ENCODE measurements at regions not wholly inside any gene's neighbourhood (a gene's known extent, or its start where the extent isn't known, plus 50 kb on each side); places are given as distances from the start of the nearest gene placed in this dataset.
"Not testable (repeated sequence)": the region's sequence is repeated elsewhere in the genome, so short reads cannot be mapped to it uniquely, and the experiment has no call there.

DNA sequence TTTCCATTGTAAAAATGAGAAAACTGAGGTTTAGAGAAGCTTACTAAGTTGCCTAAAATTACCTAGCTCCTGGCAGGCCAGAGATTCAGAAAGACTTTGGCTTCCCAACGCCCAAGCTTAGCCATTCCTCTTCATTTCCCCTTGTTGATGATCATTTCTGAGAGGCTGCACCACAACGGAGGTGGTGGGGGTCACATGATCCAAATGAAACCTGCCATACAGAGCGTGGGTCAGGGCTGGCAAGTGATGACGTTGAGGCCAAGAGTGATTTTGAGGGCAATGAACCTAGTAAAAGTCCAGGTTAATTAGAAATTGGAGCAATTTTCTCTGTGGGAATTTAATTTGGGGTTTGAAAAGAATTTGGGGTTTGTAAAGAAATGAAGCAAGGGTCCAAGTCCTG is 109.9 kb downstream of the TMEM182 start:
- Mint-ChIP-seq H3K4me1 (no peaks in the 10 kb centered on the region), H3K27ac (no peak overlapping the region), H3K36me3 (no peaks in the 10 kb centered on the region), H3K4me3 (no peak overlapping the region), H3K9me3 (peaks cover 0 to 7% (median 3%) of the 10 kb centered on the region in 8 donors), H3K27me3 (no peaks in the 10 kb centered on the region)
- Histone ChIP-seq H3K36me3 (ENCODE audit: insufficient read depth, low read length) (no peaks in the 10 kb centered on the region), H3K4me1 (ENCODE audit: insufficient read depth, low read length) (no peaks in the 10 kb centered on the region), H3K9me3 (ENCODE audit: control insufficient read depth in 1 of 2, low read length in 2 of 2) (no peaks in the 10 kb centered on the region), H3K27ac (ENCODE audit: low read depth, low read length) (no peak overlapping the region), H3K27me3 (ENCODE audit: insufficient read depth, low read length) (no peaks in the 10 kb centered on the region), H3K4me3 (ENCODE audit: low read length in 2 of 2) (no peak overlapping the region)
- intact Hi-C loops (cut with micrococcal nuclease), result no loop called here
- CTCF ChIA-PET (ENCODE audit: partially characterized antibody), result interaction anchor here (1.3 kb wide), 1 partner anchor 31 kb away, joined by 6 read pairs; no protein-coding TSS in a partner anchor
- POLR2A ChIA-PET (ENCODE audit: partially characterized antibody), result no interaction called here
- DNase-seq, result no peak

GRCh38 chr2:102872388-102872787 is 110.6 kb downstream of the TMEM182 start:
- Histone ChIP-seq H3K4me1 (ENCODE audit: insufficient read depth, low read length) (no peaks in the 10 kb centered on the region), H3K4me3 (ENCODE audit: low read length in 2 of 2) (no peak overlapping the region), H3K36me3 (ENCODE audit: insufficient read depth, low read length) (no peaks in the 10 kb centered on the region), H3K9me3 (ENCODE audit: control insufficient read depth in 1 of 2, low read length in 2 of 2) (no peaks in the 10 kb centered on the region), H3K27ac (ENCODE audit: low read depth, low read length) (no peak overlapping the region), H3K27me3 (ENCODE audit: insufficient read depth, low read length) (no peaks in the 10 kb centered on the region)
- intact Hi-C loops (cut with micrococcal nuclease), result no loop called here
- DNase-seq, result no peak
- ChIA-PET POLR2A (ENCODE audit: partially characterized antibody) (no interaction called here), CTCF (ENCODE audit: partially characterized antibody) (no interaction called here)
- Mint-ChIP-seq H3K4me1 (no peaks in the 10 kb centered on the region), H3K4me3 (no peak overlapping the region), H3K9me3 (peaks cover 0 to 13% (median 4%) of the 10 kb centered on the region in 8 donors), H3K27ac (no peak overlapping the region), H3K27me3 (no peaks in the 10 kb centered on the region), H3K36me3 (no peaks in the 10 kb centered on the region)

DNA sequence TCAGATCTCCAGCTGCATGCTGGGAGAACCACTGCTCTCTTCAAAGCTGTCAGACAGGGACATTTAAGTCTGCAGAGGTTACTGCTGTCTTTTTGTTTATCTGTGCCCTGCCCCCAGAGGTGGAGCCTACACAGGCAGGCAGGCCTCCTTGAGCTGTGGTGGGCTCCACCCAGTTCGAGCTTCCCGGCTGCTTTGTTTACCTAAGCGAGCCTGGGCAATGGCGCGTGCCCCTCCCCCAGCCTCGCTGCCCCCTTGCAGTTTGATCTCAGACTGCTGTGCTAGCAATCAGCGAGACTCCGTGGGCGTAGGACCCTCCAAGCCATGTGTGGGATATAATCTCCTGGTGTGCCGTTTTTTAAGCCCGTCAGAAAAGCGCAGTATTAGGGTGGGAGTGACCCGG is 117.7 kb downstream of the TMEM182 start:
- POLR2A ChIA-PET (ENCODE audit: partially characterized antibody); intact Hi-C loops (cut with micrococcal nuclease); H3K27ac ChIP-seq (ENCODE audit: low read depth, low read length): not testable (repeated sequence)

DNA sequence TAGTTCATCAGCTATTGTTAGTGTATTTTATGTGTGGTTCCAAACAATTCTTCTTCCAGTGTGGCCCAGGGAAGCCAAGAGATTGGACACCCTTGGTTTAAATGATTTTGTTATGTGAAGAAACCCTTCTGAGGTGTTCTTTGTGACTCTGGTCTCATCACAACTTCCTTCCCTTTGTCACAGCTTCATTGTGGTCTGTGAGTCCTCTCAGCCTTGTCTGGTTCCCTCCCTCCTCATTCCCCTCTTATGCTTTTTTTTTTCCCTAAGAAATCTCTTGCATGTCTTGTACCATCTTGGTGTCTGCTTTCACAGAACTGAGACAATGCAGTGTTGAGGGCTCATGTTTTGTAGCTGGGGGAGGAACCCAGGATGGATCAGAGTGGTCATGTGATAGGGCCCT is 118.9 kb downstream of the TMEM182 start:
- H3K9me3 Mint-ChIP-seq, result peaks cover 0 to 10% (median 2%) of the 10 kb centered on the region in 8 donors
- CTCF ChIA-PET (ENCODE audit: partially characterized antibody), result no interaction called here
- peaks cover 0 to under 1% (median 0%) of the 10 kb centered on the region in 4 donors for H3K4me1 Mint-ChIP-seq

More for the DNA sequence above, 117.7 kb downstream of the TMEM182 start:
- H3K4me1 Mint-ChIP-seq; H3K4me1 ChIP-seq (ENCODE audit: insufficient read depth, low read length); DNase-seq; H3K4me3 ChIP-seq (ENCODE audit: low read length in 2 of 2); CTCF ChIA-PET (ENCODE audit: partially characterized antibody); H3K27ac Mint-ChIP-seq; H3K27me3 ChIP-seq (ENCODE audit: insufficient read depth, low read length); H3K36me3 ChIP-seq (ENCODE audit: insufficient read depth, low read length); H3K36me3 Mint-ChIP-seq; H3K9me3 ChIP-seq (ENCODE audit: control insufficient read depth in 1 of 2, low read length in 2 of 2); H3K4me3 Mint-ChIP-seq; H3K27me3 Mint-ChIP-seq: not testable (repeated sequence)
- H3K9me3 Mint-ChIP-seq, result peaks cover 0 to 13% (median 5%) of the 10 kb centered on the region in 8 donors

DNA sequence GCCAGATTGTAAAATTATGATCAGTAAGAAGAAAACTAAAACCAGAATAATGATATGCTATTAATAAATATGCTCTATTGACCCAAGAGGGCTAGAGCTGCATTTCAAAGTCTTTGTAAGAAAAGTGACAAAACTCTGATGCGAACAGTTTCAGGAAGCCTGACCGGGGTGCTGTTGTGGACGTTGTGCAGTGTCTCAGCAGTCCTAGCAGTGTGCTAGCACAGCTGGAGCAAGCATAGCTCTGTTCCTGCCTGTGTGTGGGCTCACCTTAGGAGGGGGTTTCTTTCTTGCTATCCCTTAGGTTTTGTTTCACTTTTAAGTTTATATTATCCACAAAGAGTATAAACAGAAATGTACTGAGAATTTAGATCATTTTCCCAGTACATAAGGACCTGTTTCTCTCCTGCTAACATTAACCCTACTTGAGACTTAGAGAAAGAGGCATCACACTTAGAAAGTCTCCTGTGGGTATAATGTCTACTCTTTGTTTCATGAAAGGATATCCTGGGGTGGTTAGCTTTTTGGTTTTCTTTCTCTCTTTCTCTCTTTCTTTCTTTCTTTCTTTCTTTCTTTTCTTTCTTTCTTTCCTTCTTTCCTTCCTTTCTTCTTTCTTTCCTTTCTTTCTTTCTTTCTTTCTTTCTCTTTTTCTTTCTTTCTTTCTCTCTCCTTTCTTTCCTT is 124.5 kb downstream of the TMEM182 start:
- H3K4me1 Mint-ChIP-seq, result peaks cover 0 to 2% (median 0%) of the 10 kb centered on the region in 4 donors
- CTCF ChIA-PET (ENCODE audit: partially characterized antibody), result no interaction called here
- H3K27ac Mint-ChIP-seq, result no peak overlapping the region
- no peaks in the 10 kb centered on the region for H3K36me3 Mint-ChIP-seq
- intact Hi-C loops (cut with micrococcal nuclease), result no loop called here
- H3K9me3 Mint-ChIP-seq, result peaks cover 0 to 2% (median 0%) of the 10 kb centered on the region in 8 donors
- Histone ChIP-seq H3K27me3 (ENCODE audit: insufficient read depth, low read length) (no peaks in the 10 kb centered on the region), H3K4me3 (ENCODE audit: low read length in 2 of 2) (no peak overlapping the region), H3K4me1 (ENCODE audit: insufficient read depth, low read length) (no peaks in the 10 kb centered on the region), H3K9me3 (ENCODE audit: control insufficient read depth in 1 of 2, low read length in 2 of 2) (no peaks in the 10 kb centered on the region), H3K36me3 (ENCODE audit: insufficient read depth, low read length) (no peaks in the 10 kb centered on the region), H3K27ac (ENCODE audit: low read depth, low read length) (no peak overlapping the region)
- H3K4me3 Mint-ChIP-seq, result no peak overlapping the region
- no peak for DNase-seq
- POLR2A ChIA-PET (ENCODE audit: partially characterized antibody), result no interaction called here
- peaks cover 0 to 2% of the 10 kb centered on the region in 2 donors for H3K27me3 Mint-ChIP-seq

More for the DNA sequence above, 118.9 kb downstream of the TMEM182 start:
- no peaks in the 10 kb centered on the region for H3K9me3 ChIP-seq (ENCODE audit: control insufficient read depth in 1 of 2, low read length in 2 of 2)
- H3K27ac ChIP-seq (ENCODE audit: low read depth, low read length), result no peak overlapping the region
- no peaks in the 10 kb centered on the region for H3K36me3 Mint-ChIP-seq
- no peak overlapping the region for H3K4me3 Mint-ChIP-seq
- DNase-seq, result no peak
- no peaks in the 10 kb centered on the region for H3K36me3 ChIP-seq (ENCODE audit: insufficient read depth, low read length)
- intact Hi-C loops (cut with micrococcal nuclease), result no loop called here
- peaks cover 0 to 1% of the 10 kb centered on the region in 2 donors for H3K27me3 Mint-ChIP-seq
- no peak overlapping the region for H3K4me3 ChIP-seq (ENCODE audit: low read length in 2 of 2)
- no peaks in the 10 kb centered on the region for H3K4me1 ChIP-seq (ENCODE audit: insufficient read depth, low read length)
- POLR2A ChIA-PET (ENCODE audit: partially characterized antibody), result no interaction called here
- no peak overlapping the region for H3K27ac Mint-ChIP-seq
- H3K27me3 ChIP-seq (ENCODE audit: insufficient read depth, low read length), result no peaks in the 10 kb centered on the region

- POLR2A ChIA-PET (ENCODE audit: partially characterized antibody), result no interaction called here
Measured at GRCh38 chr2:102888514-102888913, 126.7 kb downstream of the TMEM182 start.

DNA sequence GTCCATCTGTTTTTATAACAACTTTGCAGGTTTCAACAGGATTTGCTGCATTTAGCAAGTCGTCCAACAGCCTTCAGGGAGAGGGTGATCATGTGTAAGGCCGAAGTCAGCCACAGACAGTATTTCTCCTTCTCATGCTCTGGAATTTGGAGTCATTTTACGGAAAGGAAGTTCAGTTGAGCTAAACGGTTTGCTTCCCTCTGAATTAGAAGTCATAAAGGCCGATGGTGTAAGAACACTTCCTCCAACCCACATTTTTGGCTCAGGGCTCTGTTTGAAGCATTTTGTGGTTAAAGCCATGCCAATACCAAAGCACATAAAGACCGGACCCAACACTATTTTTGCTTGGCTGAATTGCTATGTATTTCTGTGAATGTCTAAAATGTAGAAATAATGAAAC is 129.5 kb downstream of the TMEM182 start:
- no peak overlapping the region for H3K4me3 Mint-ChIP-seq
- no peaks in the 10 kb centered on the region for H3K4me1 ChIP-seq (ENCODE audit: insufficient read depth, low read length)
- DNase-seq, result no peak
- H3K9me3 ChIP-seq (ENCODE audit: control insufficient read depth in 1 of 2, low read length in 2 of 2), result no peaks in the 10 kb centered on the region
- peaks cover 0 to 2% of the 10 kb centered on the region in 2 donors for H3K27me3 Mint-ChIP-seq
- no peak overlapping the region for H3K27ac ChIP-seq (ENCODE audit: low read depth, low read length)
- H3K9me3 Mint-ChIP-seq, result peaks cover 0 to 2% (median 0%) of the 10 kb centered on the region in 8 donors
- ChIA-PET CTCF (ENCODE audit: partially characterized antibody) (no interaction called here), POLR2A (ENCODE audit: partially characterized antibody) (no interaction called here)
- intact Hi-C loops (cut with micrococcal nuclease), result no loop called here
- no peaks in the 10 kb centered on the region for H3K36me3 Mint-ChIP-seq
- H3K27me3 ChIP-seq (ENCODE audit: insufficient read depth, low read length), result no peaks in the 10 kb centered on the region
- no peak overlapping the region for H3K4me3 ChIP-seq (ENCODE audit: low read length in 2 of 2)
- no peaks in the 10 kb centered on the region for H3K36me3 ChIP-seq (ENCODE audit: insufficient read depth, low read length)
- H3K4me1 Mint-ChIP-seq, result no peaks in the 10 kb centered on the region
- no peak overlapping the region for H3K27ac Mint-ChIP-seq

More at GRCh38 chr2:102888514-102888913, 126.7 kb downstream of the TMEM182 start:
- no peaks in the 10 kb centered on the region for H3K36me3 ChIP-seq (ENCODE audit: insufficient read depth, low read length)
- CTCF ChIA-PET (ENCODE audit: partially characterized antibody), result no interaction called here
- Mint-ChIP-seq H3K4me1 (peaks cover 0 to 2% (median 0%) of the 10 kb centered on the region in 4 donors), H3K9me3 (peaks cover 0 to 2% (median 0%) of the 10 kb centered on the region in 8 donors), H3K36me3 (no peaks in the 10 kb centered on the region), H3K27ac (no peak overlapping the region), H3K4me3 (no peak overlapping the region), H3K27me3 (peaks cover 0 to 2% of the 10 kb centered on the region in 2 donors)
- H3K4me1 ChIP-seq (ENCODE audit: insufficient read depth, low read length), result no peaks in the 10 kb centered on the region
- no peak overlapping the region for H3K4me3 ChIP-seq (ENCODE audit: low read length in 2 of 2)
- H3K9me3 ChIP-seq (ENCODE audit: control insufficient read depth in 1 of 2, low read length in 2 of 2), result no peaks in the 10 kb centered on the region
- no peak overlapping the region for H3K27ac ChIP-seq (ENCODE audit: low read depth, low read length)
- H3K27me3 ChIP-seq (ENCODE audit: insufficient read depth, low read length), result no peaks in the 10 kb centered on the region
- DNase-seq, result no peak
- intact Hi-C loops (cut with micrococcal nuclease), result no loop called here
